ENCODE measurements at regions not wholly inside any gene's neighbourhood (a gene's known extent, or its start where the extent isn't known, plus 50 kb on each side); places are given as distances from the start of the nearest gene placed in this dataset.
"Not testable (repeated sequence)": the region's sequence is repeated elsewhere in the genome, so short reads cannot be mapped to it uniquely, and the experiment has no call there.

- no peak for TF ChIP-seq CTCF (IDR thresholded peaks at IDR 0.05; ENCODE audit: low read length, missing control alignments)
These were observed 118.8 kb upstream of the LYZL2 start for GRCh38 chr10:30748152-30748973.

GRCh38 chr10:30747633-30748032 lies 118.1 kb upstream of the LYZL2 start:
- DNase-seq (ENCODE audit: low read depth) = peak; percentile 36
- TF ChIP-seq CTCF (IDR thresholded peaks at IDR 0.05; ENCODE audit: low read length, missing control alignments) = no peak
- H3K4me3 ChIP-seq (replicated peaks; ENCODE audit: low read depth, low read length) = no peak overlapping the region

More at GRCh38 chr10:30748152-30748973, 118.8 kb upstream of the LYZL2 start:
- no peak overlapping the region for H3K4me3 ChIP-seq (replicated peaks; ENCODE audit: low read depth, low read length)
- DNase-seq (ENCODE audit: low read depth) = no peak

GRCh38 chr10:30745953-30746352 lies 116.4 kb upstream of the LYZL2 start:
- no peak for TF ChIP-seq CTCF (IDR thresholded peaks at IDR 0.05; ENCODE audit: low read length, missing control alignments)
- no peak for DNase-seq (ENCODE audit: low read depth)
- no peak overlapping the region for H3K4me3 ChIP-seq (replicated peaks; ENCODE audit: low read depth, low read length)

GRCh38 chr10:30744106-30744505 lies 114.6 kb upstream of the LYZL2 start:
- no peak for TF ChIP-seq CTCF (IDR thresholded peaks at IDR 0.05; ENCODE audit: low read length, missing control alignments)
- no peak overlapping the region for H3K4me3 ChIP-seq (replicated peaks; ENCODE audit: low read depth, low read length)
- no peak for DNase-seq (ENCODE audit: low read depth)

- no peak for DNase-seq (ENCODE audit: low read depth)
- H3K4me3 ChIP-seq (replicated peaks; ENCODE audit: low read depth, low read length) = no peak overlapping the region
- TF ChIP-seq CTCF (IDR thresholded peaks at IDR 0.05; ENCODE audit: low read length, missing control alignments) = no peak
These were observed 114.0 kb upstream of the LYZL2 start for GRCh38 chr10:30743586-30743985.

- no peak for TF ChIP-seq CTCF (IDR thresholded peaks at IDR 0.05; ENCODE audit: low read length, missing control alignments)
- DNase-seq (ENCODE audit: low read depth) = no peak
- no peak overlapping the region for H3K4me3 ChIP-seq (replicated peaks; ENCODE audit: low read depth, low read length)
These were observed 112.9 kb upstream of the LYZL2 start for GRCh38 chr10:30742471-30742870.

- not testable (repeated sequence) for DNase-seq (ENCODE audit: low read depth); H3K4me3 ChIP-seq (replicated peaks; ENCODE audit: low read depth, low read length)
These were observed 111.2 kb upstream of the LYZL2 start for GRCh38 chr10:30740774-30741173.

All from fibroblast of pulmonary artery (primary cell).